T-helper 17 cell (primary cell): ENCODE measurements at regions not wholly inside any gene's neighbourhood (a gene's known extent, or its start where the extent isn't known, plus 50 kb on each side); places are given as distances from the start of the nearest gene placed in this dataset.
"Not testable (repeated sequence)": the region's sequence is repeated elsewhere in the genome, so short reads cannot be mapped to it uniquely, and the experiment has no call there.

Experiments used
- ATAC-seq: fragments of 150-1000 bp; cut with Tn5 transposase; 2 replicates; pipeline ENCODE4 v1.10.0; 2021; ENCODE audit warnings: mild to moderate bottlenecking, moderate library complexity
- DNase-seq, 3 donors: peaks; one replicate each; pipeline versions ENCODE4 v3.0.0 to v3.0.0-alpha.2; 2020 to 2021
- H3K9me3 ChIP-seq: one replicate; pipeline ENCODE4 v1.7.0; 2013; ENCODE audit warnings: low read length, mild to moderate bottlenecking; ENCODE audit not compliant: control insufficient read depth, poor library complexity, severe bottlenecking
- H3K27ac Mint-ChIP-seq: one replicate; pipeline ENCODE4 v1.8.0; 2022; ENCODE audit warnings: mild to moderate bottlenecking, moderate library complexity, mixed read lengths
- H3K27me3 Mint-ChIP-seq: one replicate; pipeline ENCODE4 v1.8.0; 2022; ENCODE audit warnings: mixed read lengths
- H3K36me3 Mint-ChIP-seq: one replicate; pipeline ENCODE4 v1.8.0; 2022; ENCODE audit warnings: low read depth, mixed read lengths
- H3K4me1 Mint-ChIP-seq: one replicate; pipeline ENCODE4 v1.8.0; 2022; ENCODE audit warnings: mild to moderate bottlenecking, mixed read lengths
- H3K4me3 Mint-ChIP-seq: one replicate; pipeline ENCODE4 v1.8.0; 2022; ENCODE audit warnings: mild to moderate bottlenecking, moderate library complexity, mixed read lengths

DNA sequence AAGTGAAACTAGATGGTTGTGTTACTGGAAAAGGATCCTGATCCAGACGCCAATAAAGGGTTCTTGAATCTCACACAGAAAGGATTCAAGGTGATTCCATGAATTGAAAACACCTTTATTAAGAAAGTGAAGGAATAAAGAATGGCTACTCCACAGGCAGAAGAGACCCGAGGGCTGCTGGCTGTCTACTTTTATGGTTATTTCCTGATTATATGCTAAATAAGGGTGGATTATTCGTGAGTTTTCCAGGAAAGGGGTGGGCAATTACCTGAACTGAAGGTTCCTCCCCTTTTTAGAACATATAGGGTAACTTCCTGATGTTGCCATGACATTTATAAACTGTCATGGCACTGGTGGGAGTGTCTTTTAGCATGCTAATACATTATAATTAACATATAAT is 50.9 kb upstream of the WARS2 start:
- H3K9me3 ChIP-seq, result no peaks in the 10 kb centered on the region
- ATAC-seq, result no peak
- DNase-seq, result no peak
- Mint-ChIP-seq H3K4me3 (no peak overlapping the region), H3K36me3 (peaks cover 10% of the 10 kb centered on the region), H3K4me1 (no peaks in the 10 kb centered on the region), H3K27me3 (no peaks in the 10 kb centered on the region), H3K27ac (no peak overlapping the region)

DNA sequence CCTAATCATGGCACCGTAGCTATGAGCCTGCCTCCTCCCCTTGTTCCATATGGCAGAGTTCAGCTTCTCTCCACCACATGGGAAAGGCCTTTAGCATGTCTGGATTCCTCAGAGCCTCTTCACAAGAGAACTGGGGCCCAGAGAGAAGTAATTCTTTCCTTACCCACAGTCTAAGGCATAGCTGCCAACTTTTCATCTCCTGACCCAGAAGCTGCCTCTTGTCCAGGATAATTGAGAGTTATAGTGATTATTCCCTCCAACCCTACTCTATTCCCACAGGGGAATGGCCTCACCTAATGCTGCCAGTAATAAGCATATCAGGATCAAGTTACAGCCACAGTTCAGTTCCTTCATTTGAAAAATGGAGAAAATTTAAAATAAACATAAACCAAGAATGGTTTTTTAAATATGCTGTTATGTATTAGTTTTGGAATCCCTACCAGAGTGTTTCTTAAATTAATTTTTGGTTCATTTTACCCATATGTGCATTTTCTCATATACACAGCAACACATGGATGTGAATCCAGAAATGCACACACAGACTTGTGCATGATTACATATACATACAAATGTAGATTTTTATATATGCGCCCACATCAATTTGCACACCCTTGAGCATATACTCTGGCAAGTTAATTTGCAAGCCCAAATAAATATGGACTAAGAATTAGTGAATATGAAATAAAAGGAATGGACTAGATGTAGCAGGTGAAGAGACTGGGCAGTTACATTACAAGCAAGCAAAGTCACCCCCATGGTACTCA is 63.9 kb upstream of the WARS2 start:
- Mint-ChIP-seq H3K36me3 (no peaks in the 10 kb centered on the region), H3K27me3 (no peaks in the 10 kb centered on the region), H3K4me1 (no peaks in the 10 kb centered on the region), H3K4me3 (no peak overlapping the region), H3K27ac (no peak overlapping the region)
- ATAC-seq (no peak), DNase-seq (no peak)
- H3K9me3 ChIP-seq, result no peaks in the 10 kb centered on the region

DNA sequence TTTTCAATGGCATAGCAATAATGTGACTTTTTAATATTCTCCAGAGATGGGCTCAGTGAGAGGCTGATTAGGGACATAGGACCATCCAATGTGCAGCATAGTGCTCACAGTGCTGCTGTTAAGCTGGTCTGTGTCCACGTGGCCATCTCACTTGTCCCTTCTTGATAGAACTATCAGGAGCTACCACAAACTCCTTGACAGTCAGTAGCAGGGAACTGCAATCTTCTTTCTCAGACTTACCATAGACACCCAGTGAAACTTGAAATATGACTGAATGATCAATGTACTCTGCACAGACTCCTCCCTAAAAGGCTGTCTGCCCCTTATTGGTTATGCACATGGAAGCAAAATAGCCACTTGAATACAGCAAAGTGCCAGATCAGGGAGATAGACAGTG is 64.5 kb upstream of the WARS2 start:
- no peak for ATAC-seq
- no peak for DNase-seq
- no peaks in the 10 kb centered on the region for H3K9me3 ChIP-seq
- Mint-ChIP-seq H3K4me1 (no peaks in the 10 kb centered on the region), H3K4me3 (no peak overlapping the region), H3K27ac (no peak overlapping the region), H3K36me3 (no peaks in the 10 kb centered on the region), H3K27me3 (no peaks in the 10 kb centered on the region)

DNA sequence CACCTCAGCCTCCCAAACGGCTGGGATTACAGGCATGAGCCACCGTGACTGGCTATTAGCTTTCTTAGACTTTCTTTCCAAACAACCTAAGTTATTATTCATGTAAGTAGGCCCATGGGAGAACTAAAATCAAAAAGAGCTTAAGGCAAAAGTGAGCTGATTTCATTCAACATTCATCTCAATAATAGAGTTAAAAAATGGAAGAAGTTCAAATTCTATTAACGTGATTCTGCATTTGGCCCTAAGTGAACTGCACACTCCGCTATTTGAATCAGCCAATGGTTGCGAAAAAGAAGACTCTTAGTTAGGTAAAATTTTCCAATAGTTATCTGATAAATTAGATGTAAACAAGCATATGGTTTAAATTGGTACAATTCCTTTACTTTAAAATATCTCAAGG is 68.6 kb upstream of the WARS2 start:
- H3K4me3 Mint-ChIP-seq, result no peak overlapping the region
- H3K4me1 Mint-ChIP-seq, result no peaks in the 10 kb centered on the region
- no peaks in the 10 kb centered on the region for H3K36me3 Mint-ChIP-seq
- H3K9me3 ChIP-seq, result no peaks in the 10 kb centered on the region
- ATAC-seq (no peak), DNase-seq (no peak)
- no peak overlapping the region for H3K27ac Mint-ChIP-seq
- H3K27me3 Mint-ChIP-seq, result no peaks in the 10 kb centered on the region

DNA sequence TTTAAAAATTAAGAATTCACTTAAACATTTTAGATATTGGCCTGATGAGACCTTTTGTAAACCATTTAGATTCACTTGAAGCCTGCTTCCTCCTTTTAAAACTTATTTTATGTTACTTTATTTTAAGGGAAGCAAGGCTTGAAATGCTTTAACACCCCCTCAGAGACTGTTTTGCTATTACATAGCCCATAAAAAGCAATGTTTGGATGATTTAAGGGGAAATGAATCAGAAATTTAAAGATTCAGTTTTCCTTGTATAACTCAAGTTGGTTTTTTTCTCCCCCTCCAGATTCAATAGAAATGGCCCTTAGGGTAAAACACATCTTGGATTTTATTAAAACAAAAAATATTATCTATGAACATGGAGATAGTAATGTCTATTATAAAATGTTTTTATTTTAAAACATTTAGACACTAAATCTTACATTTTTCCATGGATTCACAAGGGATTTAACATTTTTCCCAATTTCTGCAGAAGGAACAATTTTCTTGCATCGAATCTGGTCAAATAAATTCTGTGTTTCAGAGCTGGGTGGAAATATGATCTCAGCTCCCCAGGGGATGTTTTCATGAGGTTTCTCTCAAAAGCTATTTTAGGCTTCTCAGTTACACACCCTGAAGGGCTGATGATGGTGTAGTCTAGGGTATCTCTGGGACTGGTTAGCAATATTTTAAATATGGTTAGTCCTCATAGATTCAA is 69.3 kb upstream of the WARS2 start:
- H3K9me3 ChIP-seq, result no peaks in the 10 kb centered on the region
- no peaks in the 10 kb centered on the region for H3K4me1 Mint-ChIP-seq
- H3K4me3 Mint-ChIP-seq, result no peak overlapping the region
- peaks cover 2% of the 10 kb centered on the region for H3K36me3 Mint-ChIP-seq
- H3K27me3 Mint-ChIP-seq, result no peaks in the 10 kb centered on the region
- no peak overlapping the region for H3K27ac Mint-ChIP-seq
- ATAC-seq (no peak), DNase-seq (no peak)

DNA sequence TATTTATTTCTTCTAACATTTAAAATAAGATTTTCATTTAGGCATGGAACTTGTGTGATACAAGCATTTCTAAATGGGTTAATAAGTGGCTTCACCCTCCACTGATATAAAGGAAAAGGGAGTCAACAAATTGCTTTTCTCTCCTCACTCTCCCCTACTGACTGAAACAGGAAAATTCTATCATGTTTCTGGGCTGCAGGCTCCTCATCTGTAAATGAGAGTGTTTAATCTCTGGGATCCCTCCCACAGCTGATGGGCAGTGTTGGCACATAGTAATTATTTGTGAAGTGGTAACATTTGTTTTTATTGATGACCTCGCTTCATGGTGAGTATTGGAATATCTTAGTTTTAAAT is 69.8 kb upstream of the WARS2 start:
- ATAC-seq (no peak), DNase-seq (no peak)
- Mint-ChIP-seq H3K27ac (no peak overlapping the region), H3K36me3 (peaks cover 2% of the 10 kb centered on the region), H3K27me3 (no peaks in the 10 kb centered on the region), H3K4me3 (no peak overlapping the region), H3K4me1 (no peaks in the 10 kb centered on the region)
- H3K9me3 ChIP-seq, result no peaks in the 10 kb centered on the region

DNA sequence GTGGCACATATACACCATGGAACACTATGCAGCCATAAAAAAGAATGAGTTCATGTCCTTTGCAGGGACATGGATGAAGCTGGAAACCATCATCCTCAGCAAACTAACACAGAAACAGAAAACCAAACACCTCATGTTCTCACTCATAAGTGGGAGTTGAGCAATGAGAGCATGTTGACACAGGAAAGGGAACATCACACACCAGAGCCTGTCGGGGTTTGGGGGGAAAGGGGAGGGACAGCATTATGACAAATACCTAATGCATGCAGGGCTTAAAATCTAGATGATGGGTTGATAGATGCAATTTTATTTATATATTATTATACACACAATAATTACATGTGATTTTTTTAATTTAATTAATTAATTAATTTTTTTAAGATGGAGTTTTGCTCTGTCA is 72.8 kb upstream of the WARS2 start:
- not testable (repeated sequence) for H3K9me3 ChIP-seq, ATAC-seq, H3K27me3 Mint-ChIP-seq, H3K27ac Mint-ChIP-seq, H3K4me3 Mint-ChIP-seq, H3K4me1 Mint-ChIP-seq, H3K36me3 Mint-ChIP-seq, DNase-seq

DNA sequence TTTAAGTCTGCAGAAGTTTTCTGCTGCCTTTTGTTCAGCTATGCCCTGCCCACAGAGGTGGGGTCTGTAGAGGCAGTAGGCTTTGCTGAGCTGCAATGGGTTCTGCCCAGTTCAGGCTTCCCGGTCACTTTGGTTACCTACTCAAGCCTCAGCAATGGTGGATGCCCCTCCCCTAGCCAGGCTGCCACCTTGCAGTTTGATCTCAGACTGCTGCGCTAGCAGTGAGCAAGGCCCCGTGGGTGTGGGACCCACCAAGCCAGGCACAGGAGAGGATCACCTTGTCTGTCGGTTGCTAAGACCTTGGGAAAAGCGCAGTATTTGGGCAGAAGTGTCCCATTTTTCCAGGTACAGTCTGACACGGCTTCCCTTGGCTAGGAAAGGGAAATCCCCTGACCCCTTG is 74.5 kb upstream of the WARS2 start:
- DNase-seq, H3K27ac Mint-ChIP-seq, H3K9me3 ChIP-seq, H3K27me3 Mint-ChIP-seq, H3K4me1 Mint-ChIP-seq, H3K4me3 Mint-ChIP-seq, ATAC-seq, H3K36me3 Mint-ChIP-seq: not testable (repeated sequence)

DNA sequence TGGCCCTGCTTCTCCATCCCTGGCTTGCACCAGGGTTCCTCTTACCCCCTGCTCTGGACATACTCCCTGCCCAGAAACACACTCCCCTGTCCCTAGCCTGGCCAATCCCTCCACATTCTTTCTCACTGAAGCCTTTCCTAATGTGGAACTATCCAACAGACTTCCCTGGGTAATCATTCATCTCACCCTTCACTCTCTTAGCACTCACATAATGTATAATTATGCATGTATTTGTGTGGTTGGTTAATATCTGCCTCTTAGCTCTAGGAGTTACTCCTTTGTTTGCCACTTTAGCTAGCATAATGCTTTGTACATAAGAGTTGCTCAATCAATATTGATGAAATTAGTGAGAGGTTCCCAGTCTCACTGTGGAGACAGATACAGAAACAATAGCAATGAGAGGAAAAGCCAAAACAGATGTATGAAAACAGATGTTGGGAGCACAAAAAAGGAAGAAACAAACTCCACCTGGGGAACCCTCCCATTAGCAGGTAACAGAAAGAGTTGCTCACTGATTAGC is 76.9 kb upstream of the WARS2 start:
- Mint-ChIP-seq H3K36me3 (peaks cover 4% of the 10 kb centered on the region), H3K4me3 (no peak overlapping the region), H3K4me1 (no peaks in the 10 kb centered on the region), H3K27ac (no peak overlapping the region), H3K27me3 (no peaks in the 10 kb centered on the region)
- H3K9me3 ChIP-seq, result no peaks in the 10 kb centered on the region
- ATAC-seq (no peak), DNase-seq (no peak)

DNA sequence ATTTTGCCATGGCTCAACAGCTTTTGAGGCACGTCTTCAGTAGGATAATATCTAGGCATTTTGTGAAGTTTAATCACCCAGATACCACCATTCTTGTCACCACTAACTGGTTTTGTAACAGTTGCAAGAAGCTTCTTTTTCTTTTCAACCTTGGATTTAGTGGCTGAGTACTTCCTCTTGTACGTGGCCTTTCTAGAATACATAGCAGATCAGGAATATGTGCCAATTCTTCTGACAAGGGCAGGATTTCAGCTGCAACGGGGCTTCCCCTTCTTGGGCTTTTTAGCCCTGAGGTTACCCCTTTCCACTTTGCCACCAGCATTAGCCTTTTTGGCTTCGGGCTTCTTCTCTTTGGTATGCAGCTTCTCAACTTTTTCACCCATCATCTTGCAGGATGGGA is 79.3 kb upstream of the WARS2 start:
- Mint-ChIP-seq H3K36me3 (peaks cover 3% of the 10 kb centered on the region), H3K27ac (no peak overlapping the region), H3K4me1 (no peaks in the 10 kb centered on the region), H3K4me3 (no peak overlapping the region), H3K27me3 (no peaks in the 10 kb centered on the region)
- no peaks in the 10 kb centered on the region for H3K9me3 ChIP-seq
- no peak for ATAC-seq
- no peak for DNase-seq

DNA sequence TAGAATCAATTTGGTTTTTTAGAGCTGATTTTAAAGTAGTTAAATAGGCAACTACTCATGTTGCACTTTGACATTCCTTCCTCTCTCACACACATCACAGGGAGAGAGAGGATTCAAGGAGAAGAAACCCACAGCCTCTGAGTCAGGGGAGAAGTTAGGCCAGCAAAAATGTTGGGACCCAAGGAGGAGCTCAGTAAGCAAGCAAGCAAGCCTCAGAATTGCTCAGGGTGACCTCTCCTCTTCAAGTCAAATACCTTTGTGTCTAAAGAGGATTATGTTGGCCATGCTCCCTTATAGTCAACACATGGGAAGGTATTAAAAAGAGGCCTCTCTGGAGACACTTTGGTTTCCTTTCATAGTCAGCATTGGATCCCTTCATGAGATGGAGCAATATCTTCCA is 80.5 kb upstream of the WARS2 start:
- Mint-ChIP-seq H3K4me3 (no peak overlapping the region), H3K36me3 (peaks cover 3% of the 10 kb centered on the region), H3K4me1 (no peaks in the 10 kb centered on the region), H3K27me3 (no peaks in the 10 kb centered on the region), H3K27ac (no peak overlapping the region)
- DNase-seq, result no peak
- no peak for ATAC-seq
- no peaks in the 10 kb centered on the region for H3K9me3 ChIP-seq

DNA sequence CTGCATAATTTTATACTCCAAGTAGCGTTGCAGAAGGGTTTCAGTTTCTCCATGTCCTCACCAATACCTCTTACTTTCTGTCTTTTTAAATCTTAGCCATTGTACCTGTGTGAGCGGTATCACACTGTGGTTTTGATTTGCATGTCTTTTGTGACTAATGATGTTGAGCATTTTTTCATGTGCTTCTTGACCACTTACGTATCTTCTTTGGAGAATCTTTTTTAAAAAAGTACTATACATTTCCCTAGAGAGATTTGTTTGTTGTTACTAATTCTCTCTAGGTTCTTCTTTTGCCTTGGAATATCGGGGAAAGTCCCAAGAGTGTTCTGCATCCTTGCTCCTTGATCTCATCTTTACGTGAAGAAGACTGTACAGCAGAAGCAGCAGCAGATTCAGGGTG is 81.8 kb upstream of the WARS2 start:
- Mint-ChIP-seq H3K4me3 (no peak overlapping the region), H3K4me1 (no peaks in the 10 kb centered on the region), H3K36me3 (peaks cover 3% of the 10 kb centered on the region), H3K27ac (no peak overlapping the region), H3K27me3 (no peaks in the 10 kb centered on the region)
- no peaks in the 10 kb centered on the region for H3K9me3 ChIP-seq
- ATAC-seq (no peak), DNase-seq (no peak)

DNA sequence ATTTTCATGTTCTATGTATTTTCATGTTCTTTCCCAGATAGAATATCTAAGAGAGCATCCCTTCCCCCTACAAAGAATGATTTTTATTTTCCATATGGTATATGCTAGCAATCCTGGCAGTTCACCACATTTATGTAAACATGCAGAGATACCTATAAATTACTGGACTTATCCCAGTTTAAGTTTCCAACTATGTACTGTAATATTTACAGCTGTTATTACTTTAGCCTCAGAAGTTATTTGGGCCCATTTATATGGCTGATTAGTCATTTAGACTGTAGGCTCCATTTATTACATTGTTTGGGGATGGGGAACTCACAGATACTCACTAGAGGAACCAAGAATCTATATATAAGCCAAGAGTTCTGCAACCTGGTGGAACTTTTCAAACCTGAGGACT is 84.8 kb upstream of the WARS2 start:
- Mint-ChIP-seq H3K4me3 (no peak overlapping the region), H3K27ac (no peak overlapping the region), H3K4me1 (no peaks in the 10 kb centered on the region), H3K27me3 (no peaks in the 10 kb centered on the region), H3K36me3 (peaks cover 3% of the 10 kb centered on the region)
- ATAC-seq (no peak), DNase-seq (no peak)
- H3K9me3 ChIP-seq, result no peaks in the 10 kb centered on the region

DNA sequence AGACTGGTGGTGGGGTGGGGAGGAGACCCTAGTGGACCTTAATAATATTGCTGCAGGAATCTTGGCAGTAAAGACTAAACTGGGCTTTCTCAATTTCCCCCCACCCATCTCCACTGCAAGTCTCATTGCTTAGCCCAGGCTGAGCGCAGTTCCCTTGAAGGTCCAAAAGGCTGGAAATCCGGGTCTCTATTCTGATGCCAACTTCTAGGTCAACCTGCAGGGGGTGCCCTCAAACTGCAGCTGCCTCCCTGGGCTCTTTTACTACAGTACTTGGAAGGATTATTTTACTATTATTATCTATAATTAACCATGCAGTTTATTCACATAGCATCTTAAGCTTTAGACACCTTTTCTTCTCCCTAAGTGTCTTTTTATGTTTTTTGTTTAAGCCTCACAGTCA is 85.4 kb upstream of the WARS2 start:
- no peak for DNase-seq
- Mint-ChIP-seq H3K4me1 (no peaks in the 10 kb centered on the region), H3K36me3 (peaks cover 3% of the 10 kb centered on the region), H3K27me3 (no peaks in the 10 kb centered on the region), H3K27ac (no peak overlapping the region), H3K4me3 (no peak overlapping the region)
- ATAC-seq, result no peak
- H3K9me3 ChIP-seq, result no peaks in the 10 kb centered on the region
